ENCODE measurements at regions not wholly inside any gene's neighbourhood (a gene's known extent, or its start where the extent isn't known, plus 50 kb on each side); places are given as distances from the start of the nearest gene placed in this dataset.

- ChIA-PET POLR2A (no interaction called here), RAD21 (ENCODE audit: unreplicated experiment) (no interaction called here), SMC1A (ENCODE audit: uncharacterized antibody, unreplicated experiment) (no interaction called here), CTCF (interaction anchor here (1.7 kb wide), 1 partner anchor 14 kb away, joined by 4 read pairs; no protein-coding TSS in a partner anchor)
- Histone ChIP-seq H3K4me1 (ENCODE audit: control insufficient read depth, insufficient read depth, low read length) (no peaks in the 10 kb centered on the region), H3K79me2 (ENCODE audit: control insufficient read depth, insufficient read depth, low read length) (no peaks in the 10 kb centered on the region), H2AFZ (ENCODE audit: control insufficient read depth, low read depth, low read length) (no peak overlapping the region), H4K20me1 (ENCODE audit: control insufficient read depth, insufficient read depth) (no peaks in the 10 kb centered on the region), H3K9me3 (replicated peaks; ENCODE audit: control insufficient read depth, insufficient read depth, low read length) (no peaks in the 10 kb centered on the region), H3K9ac (ENCODE audit: control insufficient read depth, insufficient read depth, low read length) (no peak overlapping the region), H3K27me3 (replicated peaks in 1 of 2; ENCODE audit: control insufficient read depth in 2 of 2, insufficient read depth in 2 of 2, low read length in 1 of 2) (no peaks in the 10 kb centered on the region), H3K27ac (ENCODE audit: control insufficient read depth, insufficient read depth) (no peak overlapping the region), H3K36me3 (ENCODE audit: control insufficient read depth in 2 of 2, insufficient read depth in 2 of 2, low read length in 1 of 2) (no peaks in the 10 kb centered on the region), H3K4me3 (no peak overlapping the region), H3K4me2 (ENCODE audit: control insufficient read depth, insufficient read depth) (no peak overlapping the region)
- in situ Hi-C loops (cut with MboI) (no loop called here), intact Hi-C loops (cut with micrococcal nuclease; ENCODE audit: unreplicated experiment) (no loop called here)
- ATAC-seq (no peak), DNase-seq (ENCODE audit: low read depth, low spot score) (no peak), FAIRE-seq (no peak)
- no TSS peak for BruUV-seq (replicated peaks)
- WGBS (ENCODE audit: insufficient coverage, insufficient replicate concordance, low lambda C conversion rate, missing lambda C conversion rate), result 25% methylated on average over 2 of the region's 2 CpGs
- TF ChIP-seq NFXL1 (IDR thresholded peaks at IDR 0.05; ENCODE audit: borderline replicate concordance) (no peak), ZZZ3 (IDR thresholded peaks at IDR 0.05; ENCODE audit: control insufficient read depth, insufficient read length, low read depth) (no peak), ZNF217 (IDR thresholded peaks at IDR 0.05) (no peak), SUZ12 (IDR thresholded peaks at IDR 0.05; ENCODE audit: unreplicated experiment) (no peak)
These were observed 442.4 kb downstream of the SQOR start for GRCh38 chr15:46077220-46077619.

- ChIA-PET SMC1A (ENCODE audit: uncharacterized antibody, unreplicated experiment) (no interaction called here), POLR2A (no interaction called here), CTCF (no interaction called here), RAD21 (ENCODE audit: unreplicated experiment) (no interaction called here)
- in situ Hi-C loops (cut with MboI) (no loop called here), intact Hi-C loops (cut with micrococcal nuclease; ENCODE audit: unreplicated experiment) (no loop called here)
- Histone ChIP-seq H3K9ac (ENCODE audit: control insufficient read depth, insufficient read depth, low read length) (no peak overlapping the region), H3K36me3 (ENCODE audit: control insufficient read depth in 2 of 2, insufficient read depth in 2 of 2, low read length in 1 of 2) (no peaks in the 10 kb centered on the region), H4K20me1 (ENCODE audit: control insufficient read depth, insufficient read depth) (no peaks in the 10 kb centered on the region), H3K4me3 (no peak overlapping the region), H3K4me2 (ENCODE audit: control insufficient read depth, insufficient read depth) (no peak overlapping the region), H3K79me2 (ENCODE audit: control insufficient read depth, insufficient read depth, low read length) (no peaks in the 10 kb centered on the region), H3K9me3 (replicated peaks; ENCODE audit: control insufficient read depth, insufficient read depth, low read length) (no peaks in the 10 kb centered on the region), H3K27me3 (replicated peaks in 1 of 2; ENCODE audit: control insufficient read depth in 2 of 2, insufficient read depth in 2 of 2, low read length in 1 of 2) (no peaks in the 10 kb centered on the region), H2AFZ (ENCODE audit: control insufficient read depth, low read depth, low read length) (no peak overlapping the region), H3K4me1 (ENCODE audit: control insufficient read depth, insufficient read depth, low read length) (no peaks in the 10 kb centered on the region), H3K27ac (ENCODE audit: control insufficient read depth, insufficient read depth) (no peak overlapping the region)
- no peak for FAIRE-seq
- TF ChIP-seq ZNF217 (IDR thresholded peaks at IDR 0.05), result no peak
- no peak for ATAC-seq
- no TSS peak for BruUV-seq (replicated peaks)
- DNase-seq (ENCODE audit: low read depth, low spot score), result no peak
- 81% methylated on average over 3 of the region's 3 CpGs for WGBS (ENCODE audit: insufficient coverage, insufficient replicate concordance, low lambda C conversion rate, missing lambda C conversion rate)
These were observed 444.2 kb downstream of the SQOR start for GRCh38 chr15:46079046-46079445.

Measured in GM12878 (cell line).